ENCODE measurements at regions not wholly inside any gene's neighbourhood (a gene's known extent, or its start where the extent isn't known, plus 50 kb on each side); places are given as distances from the start of the nearest gene placed in this dataset.
"Not testable (repeated sequence)": the region's sequence is repeated elsewhere in the genome, so short reads cannot be mapped to it uniquely, and the experiment has no call there.

- H3K9me3 ChIP-seq (ENCODE audit: control insufficient read depth, low read length), result no peaks in the 10 kb centered on the region
- no peak for DNase-seq (ENCODE audit: low read depth)
- no peak overlapping the region for H3K4me3 ChIP-seq (ENCODE audit: low read length)
- H3K4me1 ChIP-seq (ENCODE audit: control insufficient read depth, insufficient read depth, low read length), result peaks cover 48% of the 10 kb centered on the region
- no peaks in the 10 kb centered on the region for H3K27me3 ChIP-seq (replicated peaks; ENCODE audit: control insufficient read depth, insufficient read depth, low read length)
- H3K36me3 ChIP-seq (ENCODE audit: control insufficient read depth, insufficient read depth, low read length, severe bottlenecking), result no peaks in the 10 kb centered on the region
- peak overlapping the region; percentile 6 for H3K9ac ChIP-seq (ENCODE audit: low read length)
Observed at GRCh38 chr17:31691251-31691905, 167.7 kb downstream of the COPRS start.

GRCh38 chr17:31690151-31690551, 168.9 kb downstream of the COPRS start:
- Histone ChIP-seq H3K4me1 (ENCODE audit: control insufficient read depth, insufficient read depth, low read length) (peaks cover 38% of the 10 kb centered on the region), H3K27me3 (replicated peaks; ENCODE audit: control insufficient read depth, insufficient read depth, low read length) (no peaks in the 10 kb centered on the region), H3K9me3 (ENCODE audit: control insufficient read depth, low read length) (no peaks in the 10 kb centered on the region), H3K36me3 (ENCODE audit: control insufficient read depth, insufficient read depth, low read length, severe bottlenecking) (no peaks in the 10 kb centered on the region), H3K4me3 (ENCODE audit: low read length) (no peak overlapping the region), H3K9ac (ENCODE audit: low read length) (no peak overlapping the region)
- DNase-seq (ENCODE audit: low read depth), result peak; percentile 53

- Histone ChIP-seq H3K4me1 (ENCODE audit: control insufficient read depth, insufficient read depth, low read length) (peaks cover 23% of the 10 kb centered on the region), H3K27me3 (replicated peaks; ENCODE audit: control insufficient read depth, insufficient read depth, low read length) (no peaks in the 10 kb centered on the region), H3K9ac (ENCODE audit: low read length) (no peak overlapping the region), H3K4me3 (ENCODE audit: low read length) (no peak overlapping the region), H3K36me3 (ENCODE audit: control insufficient read depth, insufficient read depth, low read length, severe bottlenecking) (no peaks in the 10 kb centered on the region), H3K9me3 (ENCODE audit: control insufficient read depth, low read length) (no peaks in the 10 kb centered on the region)
- DNase-seq (ENCODE audit: low read depth), result no peak
Observed at GRCh38 chr17:31688701-31689100, 170.3 kb downstream of the COPRS start.

- no peaks in the 10 kb centered on the region for H3K9me3 ChIP-seq (ENCODE audit: control insufficient read depth, low read length)
- no peaks in the 10 kb centered on the region for H3K36me3 ChIP-seq (ENCODE audit: control insufficient read depth, insufficient read depth, low read length, severe bottlenecking)
- H3K4me1 ChIP-seq (ENCODE audit: control insufficient read depth, insufficient read depth, low read length), result peaks cover 12% of the 10 kb centered on the region
- no peak overlapping the region for H3K4me3 ChIP-seq (ENCODE audit: low read length)
- no peak for DNase-seq (ENCODE audit: low read depth)
- no peaks in the 10 kb centered on the region for H3K27me3 ChIP-seq (replicated peaks; ENCODE audit: control insufficient read depth, insufficient read depth, low read length)
- H3K9ac ChIP-seq (ENCODE audit: low read length), result no peak overlapping the region
Observed at GRCh38 chr17:31687505-31688126, 171.4 kb downstream of the COPRS start.

- Histone ChIP-seq H3K27me3 (replicated peaks; ENCODE audit: control insufficient read depth, insufficient read depth, low read length) (no peaks in the 10 kb centered on the region), H3K9me3 (ENCODE audit: control insufficient read depth, low read length) (no peaks in the 10 kb centered on the region), H3K36me3 (ENCODE audit: control insufficient read depth, insufficient read depth, low read length, severe bottlenecking) (no peaks in the 10 kb centered on the region), H3K4me3 (ENCODE audit: low read length) (no peak overlapping the region), H3K4me1 (ENCODE audit: control insufficient read depth, insufficient read depth, low read length) (peaks cover 1% of the 10 kb centered on the region), H3K9ac (ENCODE audit: low read length) (no peak overlapping the region)
- DNase-seq (ENCODE audit: low read depth), result no peak
Observed at GRCh38 chr17:31686495-31686894, 172.5 kb downstream of the COPRS start.

GRCh38 chr17:31684901-31685300, 174.1 kb downstream of the COPRS start:
- no peak overlapping the region for H3K4me3 ChIP-seq (ENCODE audit: low read length)
- H3K4me1 ChIP-seq (ENCODE audit: control insufficient read depth, insufficient read depth, low read length), result no peaks in the 10 kb centered on the region
- no peaks in the 10 kb centered on the region for H3K27me3 ChIP-seq (replicated peaks; ENCODE audit: control insufficient read depth, insufficient read depth, low read length)
- H3K9me3 ChIP-seq (ENCODE audit: control insufficient read depth, low read length), result no peaks in the 10 kb centered on the region
- no peak overlapping the region for H3K9ac ChIP-seq (ENCODE audit: low read length)
- DNase-seq (ENCODE audit: low read depth), result no peak
- H3K36me3 ChIP-seq (ENCODE audit: control insufficient read depth, insufficient read depth, low read length, severe bottlenecking), result no peaks in the 10 kb centered on the region

- Histone ChIP-seq H3K4me3 (ENCODE audit: low read length) (no peak overlapping the region), H3K27me3 (replicated peaks; ENCODE audit: control insufficient read depth, insufficient read depth, low read length) (no peaks in the 10 kb centered on the region), H3K9me3 (ENCODE audit: control insufficient read depth, low read length) (no peaks in the 10 kb centered on the region), H3K36me3 (ENCODE audit: control insufficient read depth, insufficient read depth, low read length, severe bottlenecking) (no peaks in the 10 kb centered on the region), H3K4me1 (ENCODE audit: control insufficient read depth, insufficient read depth, low read length) (peaks cover 21% of the 10 kb centered on the region), H3K9ac (ENCODE audit: low read length) (no peak overlapping the region)
- DNase-seq (ENCODE audit: low read depth), result no peak
Observed at GRCh38 chr17:31680126-31680525, 178.9 kb downstream of the COPRS start.

- H3K27me3 ChIP-seq (replicated peaks; ENCODE audit: control insufficient read depth, insufficient read depth, low read length), result no peaks in the 10 kb centered on the region
- DNase-seq (ENCODE audit: low read depth), result no peak
- H3K36me3 ChIP-seq (ENCODE audit: control insufficient read depth, insufficient read depth, low read length, severe bottlenecking), result no peaks in the 10 kb centered on the region
- no peak overlapping the region for H3K9ac ChIP-seq (ENCODE audit: low read length)
- no peak overlapping the region for H3K4me3 ChIP-seq (ENCODE audit: low read length)
- peaks cover 25% of the 10 kb centered on the region for H3K4me1 ChIP-seq (ENCODE audit: control insufficient read depth, insufficient read depth, low read length)
- H3K9me3 ChIP-seq (ENCODE audit: control insufficient read depth, low read length), result no peaks in the 10 kb centered on the region
Observed at GRCh38 chr17:31679667-31680066, 179.4 kb downstream of the COPRS start.

GRCh38 chr17:31678431-31678830, 180.6 kb downstream of the COPRS start:
- Histone ChIP-seq H3K9me3 (ENCODE audit: control insufficient read depth, low read length) (no peaks in the 10 kb centered on the region), H3K4me3 (ENCODE audit: low read length) (no peak overlapping the region), H3K27me3 (replicated peaks; ENCODE audit: control insufficient read depth, insufficient read depth, low read length) (no peaks in the 10 kb centered on the region), H3K36me3 (ENCODE audit: control insufficient read depth, insufficient read depth, low read length, severe bottlenecking) (no peaks in the 10 kb centered on the region), H3K4me1 (ENCODE audit: control insufficient read depth, insufficient read depth, low read length) (peaks cover 36% of the 10 kb centered on the region), H3K9ac (ENCODE audit: low read length) (no peak overlapping the region)
- DNase-seq (ENCODE audit: low read depth), result peak; percentile 55

- H3K9ac ChIP-seq (ENCODE audit: low read length), result no peak overlapping the region
- no peak for DNase-seq (ENCODE audit: low read depth)
- no peaks in the 10 kb centered on the region for H3K9me3 ChIP-seq (ENCODE audit: control insufficient read depth, low read length)
- no peak overlapping the region for H3K4me3 ChIP-seq (ENCODE audit: low read length)
- H3K4me1 ChIP-seq (ENCODE audit: control insufficient read depth, insufficient read depth, low read length), result peaks cover 36% of the 10 kb centered on the region
- H3K27me3 ChIP-seq (replicated peaks; ENCODE audit: control insufficient read depth, insufficient read depth, low read length), result no peaks in the 10 kb centered on the region
- H3K36me3 ChIP-seq (ENCODE audit: control insufficient read depth, insufficient read depth, low read length, severe bottlenecking), result no peaks in the 10 kb centered on the region
Observed at GRCh38 chr17:31677681-31678080, 181.4 kb downstream of the COPRS start.

- Histone ChIP-seq H3K27me3 (replicated peaks; ENCODE audit: control insufficient read depth, insufficient read depth, low read length) (peaks cover 4% of the 10 kb centered on the region), H3K9ac (ENCODE audit: low read length) (no peak overlapping the region), H3K9me3 (ENCODE audit: control insufficient read depth, low read length) (no peaks in the 10 kb centered on the region), H3K4me1 (ENCODE audit: control insufficient read depth, insufficient read depth, low read length) (peaks cover 36% of the 10 kb centered on the region), H3K4me3 (ENCODE audit: low read length) (no peak overlapping the region), H3K36me3 (ENCODE audit: control insufficient read depth, insufficient read depth, low read length, severe bottlenecking) (no peaks in the 10 kb centered on the region)
- DNase-seq (ENCODE audit: low read depth), result no peak
Observed at GRCh38 chr17:31677036-31677435, 182.0 kb downstream of the COPRS start.

- not testable (repeated sequence) for H3K9ac ChIP-seq (ENCODE audit: low read length); H3K9me3 ChIP-seq (ENCODE audit: control insufficient read depth, low read length); H3K36me3 ChIP-seq (ENCODE audit: control insufficient read depth, insufficient read depth, low read length, severe bottlenecking); H3K27me3 ChIP-seq (replicated peaks; ENCODE audit: control insufficient read depth, insufficient read depth, low read length); DNase-seq (ENCODE audit: low read depth); H3K4me3 ChIP-seq (ENCODE audit: low read length)
- peaks cover 36% of the 10 kb centered on the region for H3K4me1 ChIP-seq (ENCODE audit: control insufficient read depth, insufficient read depth, low read length)
Observed at GRCh38 chr17:31675392-31675791, 183.7 kb downstream of the COPRS start.

All from adipocyte (in vitro differentiated cells).